Skeletal muscle tissue (tissue), 3 donors: ENCODE measurements at regions not wholly inside any gene's neighbourhood (a gene's known extent, or its start where the extent isn't known, plus 50 kb on each side); places are given as distances from the start of the nearest gene placed in this dataset.
"Not testable (repeated sequence)": the region's sequence is repeated elsewhere in the genome, so short reads cannot be mapped to it uniquely, and the experiment has no call there.

Experiments used
- H3K27ac ChIP-seq: one replicate; pipeline ENCODE4 v1.7.0; 2013; ENCODE audit warnings: mild to moderate bottlenecking, low read depth, low read length, inconsistent platforms
- H3K27me3 ChIP-seq, 3 donors: one replicate each; pipeline ENCODE4 v1.7.0; 2013; ENCODE audit warnings: low read length in 3 of 3; ENCODE audit not compliant: control insufficient read depth in 3 of 3, insufficient read depth in 3 of 3
- H3K36me3 ChIP-seq, 3 donors: one replicate each; pipeline ENCODE4 v1.7.0; 2013; ENCODE audit warnings: low read length in 3 of 3; ENCODE audit not compliant: control insufficient read depth in 3 of 3, insufficient read depth in 3 of 3
- H3K4me1 ChIP-seq, 3 donors: one replicate each; pipeline ENCODE4 v1.7.0; 2013; ENCODE audit warnings: low read length in 3 of 3, mild to moderate bottlenecking in 3 of 3; ENCODE audit not compliant: control insufficient read depth in 3 of 3, insufficient read depth in 3 of 3
- H3K4me3 ChIP-seq, 3 donors: one replicate each; pipeline ENCODE4 v1.7.0; 2013; ENCODE audit warnings: low read length in 3 of 3
- H3K9ac ChIP-seq, 3 donors: one replicate each; pipeline ENCODE4 v1.7.0; 2013; ENCODE audit warnings: low read length in 3 of 3, mild to moderate bottlenecking in 3 of 3, moderate library complexity in 2 of 3, low read depth in 1 of 3
- H3K9me3 ChIP-seq, 3 donors: one replicate each; pipeline ENCODE4 v1.7.0; 2013; ENCODE audit warnings: low read length in 3 of 3; ENCODE audit not compliant: control insufficient read depth in 3 of 3
- donor health status: Osteomylitis.

DNA sequence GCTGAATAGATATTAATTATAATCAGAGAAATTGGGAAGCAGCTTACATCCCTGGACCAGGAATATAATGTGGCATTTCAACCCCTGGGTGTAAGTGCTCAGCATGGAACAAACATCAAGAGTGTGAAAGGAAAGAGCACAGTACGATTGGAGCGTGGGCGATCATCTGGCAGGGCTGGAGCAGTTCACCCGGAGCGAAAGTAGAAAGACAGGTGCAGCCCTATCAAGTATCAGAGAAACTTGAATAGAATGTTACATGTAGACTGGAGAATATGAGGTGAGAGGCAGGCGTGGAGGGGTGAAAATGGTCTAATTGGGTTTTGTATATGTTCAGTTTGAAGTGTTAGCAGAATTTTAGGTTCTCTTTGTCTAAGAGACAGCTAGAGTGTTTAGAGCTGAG lies 303.0 kb downstream of the MDFIC start:
- no peak overlapping the region for H3K27ac ChIP-seq
- no peaks in the 10 kb centered on the region for H3K4me1 ChIP-seq
- no peaks in the 10 kb centered on the region for H3K27me3 ChIP-seq
- H3K9me3 ChIP-seq: no peaks in the 10 kb centered on the region
- no peaks in the 10 kb centered on the region for H3K36me3 ChIP-seq
- no peak overlapping the region for H3K4me3 ChIP-seq
- no peak overlapping the region for H3K9ac ChIP-seq

DNA sequence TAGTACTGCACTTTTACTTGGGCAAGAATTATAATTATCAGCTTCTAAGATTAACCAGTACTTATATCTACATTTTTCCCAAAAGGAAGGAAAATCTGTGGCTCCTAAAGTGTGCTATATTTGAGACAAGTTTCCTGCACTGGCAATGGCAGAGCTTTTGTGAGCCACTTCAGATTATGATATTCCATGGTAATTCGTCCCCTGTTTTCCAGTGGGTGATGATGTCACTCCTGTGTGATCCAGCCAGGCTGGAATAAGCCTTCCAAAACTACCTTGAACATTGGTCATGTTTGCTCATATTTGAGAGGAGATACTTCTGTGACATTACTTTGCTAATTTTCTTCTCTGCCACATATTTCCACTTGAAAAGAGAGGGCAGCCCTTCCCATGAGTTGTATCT lies 302.1 kb downstream of the MDFIC start:
- Histone ChIP-seq H3K36me3 (no peaks in the 10 kb centered on the region), H3K27me3 (no peaks in the 10 kb centered on the region), H3K4me1 (no peaks in the 10 kb centered on the region), H3K9me3 (no peaks in the 10 kb centered on the region), H3K4me3 (no peak overlapping the region), H3K27ac (no peak overlapping the region), H3K9ac (no peak overlapping the region)

DNA sequence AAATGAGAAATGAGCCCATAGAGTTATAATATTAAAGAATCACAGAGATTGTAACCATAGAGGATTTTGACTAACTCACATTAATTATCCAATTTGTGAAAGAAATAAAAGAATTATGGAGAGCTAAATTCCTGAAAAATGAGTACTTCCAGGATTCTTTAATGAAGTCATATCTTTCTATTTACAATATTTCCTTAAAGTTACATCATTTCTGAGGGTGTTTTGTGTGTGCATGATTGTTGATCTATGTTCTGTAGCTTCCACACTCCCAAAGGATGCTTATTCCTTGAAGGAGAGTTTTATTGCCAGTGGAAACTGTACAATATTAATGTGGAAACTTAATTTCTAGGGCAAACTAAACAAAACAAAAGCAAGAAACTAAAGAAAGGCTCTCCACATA lies 299.6 kb downstream of the MDFIC start:
- Histone ChIP-seq H3K9ac (no peak overlapping the region), H3K9me3 (no peaks in the 10 kb centered on the region), H3K27ac (no peak overlapping the region), H3K4me3 (no peak overlapping the region), H3K36me3 (no peaks in the 10 kb centered on the region), H3K4me1 (no peaks in the 10 kb centered on the region), H3K27me3 (no peaks in the 10 kb centered on the region)

GRCh38 chr7:115218076-115218475 lies 296.2 kb downstream of the MDFIC start:
- Histone ChIP-seq H3K27me3 (no peaks in the 10 kb centered on the region), H3K4me1 (no peaks in the 10 kb centered on the region), H3K4me3 (no peak overlapping the region), H3K9ac (no peak overlapping the region), H3K9me3 (no peaks in the 10 kb centered on the region), H3K27ac (no peak overlapping the region), H3K36me3 (no peaks in the 10 kb centered on the region)

GRCh38 chr7:115217373-115217772 lies 295.5 kb downstream of the MDFIC start:
- no peak overlapping the region for H3K27ac ChIP-seq
- no peaks in the 10 kb centered on the region for H3K4me1 ChIP-seq
- H3K9me3 ChIP-seq: no peaks in the 10 kb centered on the region
- H3K27me3 ChIP-seq: no peaks in the 10 kb centered on the region
- H3K9ac ChIP-seq: no peak overlapping the region
- H3K36me3 ChIP-seq: no peaks in the 10 kb centered on the region
- H3K4me3 ChIP-seq: no peak overlapping the region

GRCh38 chr7:115216652-115217051 lies 294.8 kb downstream of the MDFIC start:
- Histone ChIP-seq H3K27me3 (no peaks in the 10 kb centered on the region), H3K9ac (no peak overlapping the region), H3K9me3 (no peaks in the 10 kb centered on the region), H3K4me1 (no peaks in the 10 kb centered on the region), H3K4me3 (no peak overlapping the region), H3K27ac (no peak overlapping the region), H3K36me3 (no peaks in the 10 kb centered on the region)

GRCh38 chr7:115211171-115211570 lies 289.3 kb downstream of the MDFIC start:
- Histone ChIP-seq H3K4me1 (no peaks in the 10 kb centered on the region), H3K4me3 (no peak overlapping the region), H3K27ac (no peak overlapping the region), H3K27me3 (no peaks in the 10 kb centered on the region), H3K9me3 (peaks cover 0 to 5% (median under 1%) of the 10 kb centered on the region in 3 donors), H3K9ac (no peak overlapping the region), H3K36me3 (no peaks in the 10 kb centered on the region)

GRCh38 chr7:115210552-115210951 lies 288.7 kb downstream of the MDFIC start:
- H3K27me3 ChIP-seq: no peaks in the 10 kb centered on the region
- no peaks in the 10 kb centered on the region for H3K36me3 ChIP-seq
- no peak overlapping the region for H3K4me3 ChIP-seq
- H3K9ac ChIP-seq: no peak overlapping the region
- H3K27ac ChIP-seq: no peak overlapping the region
- no peaks in the 10 kb centered on the region for H3K4me1 ChIP-seq
- peaks cover 0 to 5% (median 2%) of the 10 kb centered on the region in 3 donors for H3K9me3 ChIP-seq

DNA sequence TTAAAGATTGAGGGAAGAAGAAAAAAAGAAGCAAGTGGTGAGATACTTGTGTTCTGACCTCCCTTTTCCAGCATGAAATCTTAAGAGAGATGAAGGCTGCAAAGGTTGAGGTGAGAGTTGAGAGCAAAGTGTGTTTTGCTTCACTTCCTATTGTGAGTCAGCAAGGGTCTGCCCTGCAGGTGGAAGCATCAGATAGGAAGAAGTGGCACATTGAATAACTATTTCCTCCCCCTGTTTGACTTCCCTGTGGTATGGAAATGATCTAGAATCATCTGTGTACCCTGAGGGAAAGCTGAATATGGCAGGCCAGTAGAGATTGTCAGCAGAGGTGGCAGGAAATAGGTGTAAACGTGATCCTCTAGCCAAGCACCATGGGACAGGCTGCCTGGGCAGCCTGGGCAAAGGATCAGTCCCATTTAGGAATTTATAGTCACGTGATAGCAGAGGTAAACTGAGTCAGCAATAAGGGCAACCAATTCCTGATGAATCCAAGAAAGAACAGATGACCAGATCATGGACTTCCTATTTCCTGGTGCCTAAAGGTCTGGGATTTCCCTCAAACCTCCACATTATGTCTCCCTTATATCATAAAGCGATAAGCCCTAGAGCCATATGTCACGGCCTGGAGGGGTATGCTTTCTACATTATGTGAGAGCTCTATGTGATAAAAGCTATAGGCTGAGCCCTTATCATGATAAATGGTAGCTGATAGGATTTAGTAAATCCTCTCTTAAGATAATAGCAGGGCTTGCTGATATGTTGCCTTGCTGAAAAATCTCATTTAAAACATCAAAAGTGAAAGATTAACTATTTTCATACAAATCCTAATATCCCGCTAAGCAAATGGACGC lies 287.0 kb downstream of the MDFIC start:
- no peak overlapping the region for H3K9ac ChIP-seq
- H3K9me3 ChIP-seq: peaks cover 0 to 5% (median 2%) of the 10 kb centered on the region in 3 donors
- no peaks in the 10 kb centered on the region for H3K4me1 ChIP-seq
- H3K36me3 ChIP-seq: no peaks in the 10 kb centered on the region
- H3K27me3 ChIP-seq: no peaks in the 10 kb centered on the region
- H3K4me3 ChIP-seq: no peak overlapping the region
- H3K27ac ChIP-seq: no peak overlapping the region

- not testable (repeated sequence) for H3K9ac ChIP-seq, H3K36me3 ChIP-seq, H3K27ac ChIP-seq, H3K27me3 ChIP-seq, H3K9me3 ChIP-seq, H3K4me3 ChIP-seq, H3K4me1 ChIP-seq
Observed at GRCh38 chr7:115206374-115206773, 284.5 kb downstream of the MDFIC start.
